ENCODE measurements at regions not wholly inside any gene's neighbourhood (a gene's known extent, or its start where the extent isn't known, plus 50 kb on each side); places are given as distances from the start of the nearest gene placed in this dataset.

GRCh38 chr1:219665089-219665488 lies 52.2 kb upstream of the ZC3H11B start:
- H3K4me3 ChIP-seq (ENCODE audit: control insufficient read depth, low read depth, low read length), result no peak overlapping the region
- no peak for DNase-seq (ENCODE audit: low read depth)
- TF ChIP-seq CTCF (conservative IDR thresholded peaks at IDR 0.05; ENCODE audit: control insufficient read depth, insufficient read depth, low read depth, low read length), result no peak

- peak; percentile 36 for DNase-seq (ENCODE audit: low read depth)
- H3K4me3 ChIP-seq (ENCODE audit: control insufficient read depth, low read depth, low read length), result no peak overlapping the region
- TF ChIP-seq CTCF (conservative IDR thresholded peaks at IDR 0.05; ENCODE audit: control insufficient read depth, insufficient read depth, low read depth, low read length), result no peak
Measured at GRCh38 chr1:219664310-219665029, 51.6 kb upstream of the ZC3H11B start.
